Upper lobe of left lung (tissue), 4 donors: ENCODE measurements at regions not wholly inside any gene's neighbourhood (a gene's known extent, or its start where the extent isn't known, plus 50 kb on each side); places are given as distances from the start of the nearest gene placed in this dataset.

ENCODE experiments used
- CTCF ChIP-seq, 6 experiments: fragments of 450-650 bp in 4 of 6; fragments of 200-600 bp in 2 of 6; sonication (generic) in 2 of 6; IDR thresholded peaks; one replicate each; pipeline ENCODE4 v1.5.1; 2016 to 2019; ENCODE audit warnings: antibody characterized with exemption in 6 of 6
- EP300 ChIP-seq, 4 donors: sonication (generic); formaldehyde crosslinking; IDR thresholded peaks; one replicate each; pipeline ENCODE4 v1.5.1; 2017; ENCODE audit warnings: antibody characterized with exemption in 4 of 4, control low read depth in 2 of 4
- POLR2A ChIP-seq, 4 donors: fragments of 450-650 bp; IDR thresholded peaks; one replicate each; pipeline ENCODE4 v1.5.1; 2016 to 2017; ENCODE audit warnings: antibody characterized with exemption in 4 of 4, mild to moderate bottlenecking in 2 of 4
- POLR2AphosphoS5 ChIP-seq, 2 donors: sonication (generic); formaldehyde crosslinking; IDR thresholded peaks; one replicate each; pipeline ENCODE4 v1.5.1; 2017; ENCODE audit warnings: antibody characterized with exemption in 2 of 2

DNA sequence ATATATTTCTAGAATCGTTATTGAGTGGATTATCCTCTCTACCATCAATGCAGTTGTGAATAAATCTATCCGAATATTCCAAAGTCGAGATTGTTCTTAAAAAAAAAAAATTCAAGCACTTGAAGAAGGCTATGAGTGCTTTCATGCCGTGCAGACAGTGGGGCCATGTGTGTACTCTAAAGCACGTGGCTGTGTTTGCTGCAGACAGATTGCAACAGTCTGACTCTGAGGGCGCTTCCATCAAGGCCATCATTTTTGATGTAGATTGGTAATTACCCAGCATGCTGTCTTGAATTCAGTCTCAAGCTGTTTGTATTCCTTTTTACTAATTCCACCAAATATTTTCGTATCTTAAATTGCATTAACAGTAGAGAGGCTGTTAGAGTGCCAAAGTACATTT is 325.9 kb upstream of the LINC00305 start:
- no peak for TF ChIP-seq CTCF (IDR thresholded peaks at IDR 0.05)
- TF ChIP-seq EP300 (IDR thresholded peaks at IDR 0.05) = no peak
- TF ChIP-seq POLR2A (IDR thresholded peaks at IDR 0.05) = no peak
- TF ChIP-seq POLR2AphosphoS5 (IDR thresholded peaks at IDR 0.05) = no peak
